NCI-H2196 (cell line): ENCODE measurements at regions not wholly inside any gene's neighbourhood (a gene's known extent, or its start where the extent isn't known, plus 50 kb on each side); places are given as distances from the start of the nearest gene placed in this dataset.
"Not testable (repeated sequence)": the region's sequence is repeated elsewhere in the genome, so short reads cannot be mapped to it uniquely, and the experiment has no call there.

Source experiments
- DNase-seq: peaks from one replicate; lab custom pipeline; 2025; ENCODE audit not compliant: unreplicated experiment; lab: John Stamatoyannopoulos, UW

GRCh38 chr3:177382944-177383343 lies 185.7 kb upstream of the TBL1XR1 start:
- DNase-seq, result no peak

GRCh38 chr3:177385186-177385585 lies 187.9 kb upstream of the TBL1XR1 start:
- no peak for DNase-seq

DNA sequence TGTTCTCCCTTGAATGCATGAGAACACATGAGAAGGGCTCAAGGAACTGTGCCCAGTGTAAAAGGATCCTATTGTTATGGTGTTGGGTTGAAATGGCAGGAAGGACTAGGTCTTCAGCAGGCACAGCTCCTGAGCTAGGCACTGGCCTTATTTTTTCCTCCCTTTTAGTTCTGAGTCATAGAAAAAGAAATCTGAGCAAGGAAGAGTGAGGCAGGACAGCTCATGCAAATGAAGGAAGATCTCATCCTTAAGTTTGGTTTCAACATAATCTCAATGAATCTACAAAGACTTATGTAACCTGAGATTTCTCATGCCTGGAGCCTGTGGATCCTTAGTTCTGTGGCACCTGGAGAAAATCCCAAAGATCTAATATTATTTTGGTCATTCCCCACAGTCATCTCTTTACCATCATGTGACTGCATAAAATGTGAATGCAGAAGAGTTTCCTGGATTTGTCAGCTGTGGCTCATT lies 188.6 kb upstream of the TBL1XR1 start:
- no peak for DNase-seq

DNA sequence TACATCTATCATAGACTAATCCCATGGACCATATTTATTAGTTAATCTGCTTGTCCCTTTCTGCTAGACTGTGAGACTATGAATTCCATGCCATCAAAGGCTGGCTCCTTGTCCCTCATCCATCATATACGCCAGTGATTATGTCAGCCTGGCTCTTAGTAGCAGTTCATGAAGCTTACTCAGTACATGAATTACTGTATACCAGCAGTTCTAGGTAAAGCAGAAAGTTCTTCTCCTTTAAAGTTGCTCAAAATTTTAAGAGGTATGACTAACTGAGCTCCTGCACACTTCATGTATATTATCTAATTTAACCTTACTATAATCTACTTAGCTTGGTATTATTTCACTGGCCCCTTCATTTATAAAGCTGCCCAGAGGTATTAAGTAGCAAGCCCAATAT lies 190.9 kb upstream of the TBL1XR1 start:
- no peak for DNase-seq

DNA sequence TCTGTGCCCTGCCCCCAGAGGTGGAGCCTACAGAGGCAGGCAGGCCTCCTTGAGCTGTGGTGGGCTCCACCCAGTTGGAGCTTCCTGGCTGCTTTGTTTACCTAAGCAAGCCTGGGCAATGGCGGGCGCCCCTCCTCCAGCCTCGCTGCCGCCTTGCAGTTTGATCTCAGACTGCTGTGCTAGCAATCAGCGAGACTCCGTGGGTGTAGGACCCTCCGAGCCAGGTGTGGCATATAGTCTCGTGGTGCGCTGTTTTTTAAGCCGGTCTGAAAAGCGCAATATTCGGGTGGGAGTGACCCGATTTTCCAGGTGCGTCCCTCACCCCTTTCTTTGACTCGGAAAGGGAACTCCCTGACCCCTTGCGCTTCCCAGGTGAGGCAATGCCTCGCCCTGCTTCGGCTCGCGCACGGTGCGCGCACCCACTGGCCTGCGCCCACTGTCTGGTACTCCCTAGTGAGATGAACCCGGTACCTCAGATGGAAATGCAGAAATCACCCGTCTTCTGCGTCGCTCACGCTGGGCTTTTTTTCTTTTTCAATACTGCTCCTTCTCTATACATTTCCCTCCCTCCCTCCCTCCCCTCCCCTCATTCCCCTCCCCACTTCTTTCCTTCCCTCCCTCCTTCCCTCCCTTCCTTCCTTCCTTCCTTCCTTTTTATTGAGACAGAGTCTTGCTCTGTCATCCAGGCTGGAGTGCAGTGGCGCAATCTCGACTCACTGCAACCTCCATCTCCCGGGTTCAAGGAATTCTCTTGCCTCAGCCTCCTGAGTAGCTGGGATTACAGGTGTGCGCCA lies 197.1 kb upstream of the TBL1XR1 start:
- not testable (repeated sequence) for DNase-seq

- no peak for DNase-seq
Observed at GRCh38 chr3:177396733-177397132, 199.5 kb upstream of the TBL1XR1 start.

DNA sequence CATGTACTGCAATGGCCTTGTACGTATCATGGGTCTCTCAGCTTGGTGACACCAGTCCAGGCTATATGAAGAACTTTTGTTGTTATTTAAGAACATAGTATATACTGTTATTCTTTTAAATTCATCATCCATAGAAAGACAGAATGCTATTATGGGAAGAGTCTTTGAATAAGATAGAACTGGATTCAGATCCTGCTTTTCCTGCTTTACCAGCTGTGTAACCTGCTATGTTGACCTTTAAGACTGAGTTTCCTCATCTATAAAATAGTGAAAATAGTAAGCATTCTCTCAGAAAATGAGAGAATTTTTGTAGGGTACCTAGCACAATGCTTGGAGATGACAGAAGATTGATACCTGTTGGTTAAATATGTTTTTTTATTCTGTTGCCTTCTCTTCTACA lies 204.1 kb upstream of the TBL1XR1 start:
- DNase-seq, result no peak

GRCh38 chr3:177402533-177402932 lies 205.3 kb upstream of the TBL1XR1 start:
- no peak for DNase-seq

GRCh38 chr3:177405191-177405672 lies 207.9 kb upstream of the TBL1XR1 start:
- DNase-seq, result no peak

- peak; percentile 92 for DNase-seq
Observed at GRCh38 chr3:177410730-177411129, 213.4 kb upstream of the TBL1XR1 start.

DNA sequence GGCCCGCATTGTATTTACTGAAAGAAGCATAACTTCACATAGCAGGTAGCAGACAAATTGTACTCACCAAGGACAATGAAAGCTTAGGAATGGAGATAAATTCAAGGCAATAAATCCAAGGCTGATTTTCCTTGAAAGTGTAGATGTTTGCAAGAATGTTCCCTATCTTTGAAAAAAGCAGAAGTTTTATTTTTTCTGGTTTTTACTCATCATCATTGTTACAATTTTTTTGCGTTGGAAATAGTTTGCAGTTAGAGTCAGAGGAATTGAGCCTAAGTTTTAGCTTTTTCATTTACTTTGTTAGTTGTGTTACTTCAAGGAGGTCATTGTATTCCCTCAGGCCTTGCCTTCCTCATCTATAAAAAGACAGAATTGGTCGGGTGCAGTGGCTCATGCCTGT lies 213.9 kb upstream of the TBL1XR1 start:
- no peak for DNase-seq

DNA sequence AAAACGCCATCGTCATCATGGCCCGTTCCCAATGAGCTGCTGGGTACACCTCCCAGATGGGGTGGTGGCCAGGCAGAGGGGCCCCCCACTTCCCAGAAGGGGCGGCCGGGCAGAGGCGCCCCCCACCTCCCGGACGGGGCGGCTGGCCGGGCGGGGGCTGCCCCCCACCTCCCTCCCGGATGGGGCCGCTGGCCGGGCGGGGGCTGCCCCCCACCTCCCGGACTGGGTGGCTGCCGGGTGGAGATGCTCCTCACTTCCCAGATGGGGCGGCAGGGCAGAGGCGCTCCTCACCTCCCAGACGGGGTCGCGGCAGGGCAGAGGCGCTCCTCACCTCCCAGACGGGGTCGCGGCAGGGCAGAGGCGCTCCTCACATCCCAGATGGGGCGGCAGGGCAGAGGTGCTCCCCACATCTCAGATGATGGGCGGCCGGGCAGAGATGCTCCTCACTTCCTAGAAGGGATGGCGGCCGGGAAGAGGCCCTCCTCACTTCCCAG lies 215.4 kb upstream of the TBL1XR1 start:
- not testable (repeated sequence) for DNase-seq

GRCh38 chr3:177414093-177414492 lies 216.8 kb upstream of the TBL1XR1 start:
- no peak for DNase-seq

GRCh38 chr3:177418787-177419186 lies 221.5 kb upstream of the TBL1XR1 start:
- no peak for DNase-seq

DNA sequence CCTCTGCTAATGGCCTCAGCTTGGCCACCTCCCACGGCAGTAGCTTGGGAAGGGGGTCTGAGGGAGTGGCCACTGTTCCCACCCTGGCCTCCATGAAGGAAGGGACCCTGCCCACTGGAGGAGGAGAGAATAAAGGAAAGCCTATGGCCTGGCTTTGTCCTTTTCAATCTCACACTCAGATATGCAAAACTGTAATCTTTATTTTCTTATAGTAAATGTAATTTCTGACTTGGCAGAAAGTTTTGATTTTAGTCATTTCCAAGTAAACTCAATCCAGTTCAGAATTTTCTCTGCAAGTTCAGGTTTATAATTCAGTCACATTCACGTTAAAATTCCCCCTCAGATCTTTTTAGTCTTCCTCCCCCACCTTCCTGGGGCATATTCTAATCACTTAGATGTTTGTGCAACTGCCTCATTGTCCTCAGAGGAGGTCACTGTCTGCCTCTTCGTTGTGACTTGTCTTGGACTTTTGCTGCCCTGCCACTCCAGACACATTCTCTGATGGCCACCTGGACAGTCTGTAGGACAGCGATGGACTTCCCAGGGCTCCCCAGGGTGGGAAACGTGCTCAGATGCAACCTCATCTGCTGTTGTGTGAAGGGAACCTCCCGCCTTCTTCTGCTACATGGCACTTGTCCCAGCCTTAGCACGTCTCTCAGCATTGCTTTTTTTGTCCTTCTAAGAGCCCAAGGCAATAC lies 222.8 kb upstream of the TBL1XR1 start:
- DNase-seq, result no peak

DNA sequence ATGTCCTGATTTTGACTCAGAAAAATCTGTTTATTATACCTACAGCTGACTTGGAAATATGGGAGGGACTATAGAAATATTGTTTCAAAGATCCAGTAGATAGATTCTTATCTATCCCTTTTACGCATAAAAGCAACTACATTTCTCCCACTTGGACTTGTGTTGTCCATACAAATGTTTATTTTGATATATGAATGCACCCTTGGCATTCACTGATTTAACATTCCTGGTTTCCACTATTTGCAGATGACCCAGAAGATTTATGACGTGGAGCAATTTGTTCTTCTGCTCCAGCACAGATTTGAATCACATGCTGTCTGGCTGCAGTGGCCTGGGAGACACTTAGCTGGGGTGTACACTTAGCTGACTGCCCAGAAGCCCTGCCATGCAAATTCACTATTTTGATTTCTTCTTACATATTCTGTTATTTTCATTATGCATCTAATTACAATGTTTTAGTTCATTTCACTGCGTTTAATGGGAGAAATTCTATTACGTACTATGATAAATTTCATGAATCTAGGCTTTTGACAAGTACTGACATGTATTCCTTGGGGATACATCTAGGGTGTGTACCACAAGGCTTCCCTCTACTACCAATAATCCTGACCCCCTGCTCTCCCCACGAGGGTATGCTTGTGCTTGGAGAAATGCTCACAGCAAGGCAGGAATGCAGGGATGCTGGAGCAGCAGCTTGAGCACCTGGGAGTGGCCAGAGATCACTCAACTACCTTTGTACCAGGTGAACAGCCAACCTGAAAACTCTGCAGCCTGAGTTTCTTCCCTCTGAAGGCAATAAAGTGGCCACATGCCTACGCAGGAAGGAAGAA lies 223.6 kb upstream of the TBL1XR1 start:
- DNase-seq, result no peak

DNA sequence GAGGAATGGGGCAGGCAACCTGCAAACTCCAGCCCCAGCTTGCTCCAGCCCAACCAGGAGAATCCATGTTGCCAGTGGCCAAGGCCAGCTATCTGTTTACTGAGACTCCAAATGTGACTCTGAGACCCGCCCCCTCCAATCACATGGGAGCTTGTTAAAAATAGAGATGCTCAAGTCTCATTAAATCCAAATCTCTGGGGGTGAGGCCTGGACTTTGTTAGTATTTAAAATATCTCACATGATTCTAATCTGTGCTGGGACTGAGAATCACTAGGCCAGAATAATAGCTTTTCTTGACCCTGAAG lies 224.2 kb upstream of the TBL1XR1 start:
- no peak for DNase-seq

DNA sequence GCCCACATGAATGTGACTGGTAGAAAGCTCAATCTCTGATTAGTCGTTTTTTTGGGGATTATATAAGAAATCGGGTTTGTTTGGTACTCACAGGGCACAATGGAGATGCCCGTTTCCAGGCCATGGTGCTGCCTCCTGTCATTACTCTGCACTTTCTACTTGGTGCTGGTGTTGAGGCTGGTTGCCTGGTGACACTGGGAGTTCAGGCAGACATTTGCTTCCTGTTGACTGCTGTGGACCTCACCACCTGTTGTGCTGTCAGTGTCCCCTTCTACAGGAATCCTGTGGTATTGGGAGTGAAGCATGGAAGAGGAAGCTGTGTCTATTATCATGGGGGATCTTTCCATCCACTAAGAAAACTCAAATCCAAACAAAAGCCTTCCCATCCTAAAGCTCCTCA lies 227.2 kb upstream of the TBL1XR1 start:
- no peak for DNase-seq

DNA sequence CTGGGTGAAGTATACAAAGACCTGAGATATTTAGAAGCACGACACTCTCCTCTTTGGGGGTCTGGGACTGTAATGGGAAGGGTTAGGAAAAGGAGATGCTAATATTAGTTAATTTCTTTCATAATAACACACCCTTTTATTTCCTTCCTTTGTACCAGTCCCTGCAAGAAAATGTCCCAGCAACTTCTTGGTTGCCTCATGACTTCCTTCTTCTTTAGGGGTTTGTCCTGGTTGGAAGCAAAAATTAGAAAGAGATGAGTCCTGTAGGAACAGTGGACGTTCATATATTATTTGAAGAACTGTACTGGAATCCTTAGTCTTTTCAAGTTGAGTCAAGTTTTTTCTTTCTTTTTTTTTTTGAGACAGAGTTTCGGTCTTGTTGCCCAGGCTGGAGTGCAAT lies 227.8 kb upstream of the TBL1XR1 start:
- no peak for DNase-seq

DNA sequence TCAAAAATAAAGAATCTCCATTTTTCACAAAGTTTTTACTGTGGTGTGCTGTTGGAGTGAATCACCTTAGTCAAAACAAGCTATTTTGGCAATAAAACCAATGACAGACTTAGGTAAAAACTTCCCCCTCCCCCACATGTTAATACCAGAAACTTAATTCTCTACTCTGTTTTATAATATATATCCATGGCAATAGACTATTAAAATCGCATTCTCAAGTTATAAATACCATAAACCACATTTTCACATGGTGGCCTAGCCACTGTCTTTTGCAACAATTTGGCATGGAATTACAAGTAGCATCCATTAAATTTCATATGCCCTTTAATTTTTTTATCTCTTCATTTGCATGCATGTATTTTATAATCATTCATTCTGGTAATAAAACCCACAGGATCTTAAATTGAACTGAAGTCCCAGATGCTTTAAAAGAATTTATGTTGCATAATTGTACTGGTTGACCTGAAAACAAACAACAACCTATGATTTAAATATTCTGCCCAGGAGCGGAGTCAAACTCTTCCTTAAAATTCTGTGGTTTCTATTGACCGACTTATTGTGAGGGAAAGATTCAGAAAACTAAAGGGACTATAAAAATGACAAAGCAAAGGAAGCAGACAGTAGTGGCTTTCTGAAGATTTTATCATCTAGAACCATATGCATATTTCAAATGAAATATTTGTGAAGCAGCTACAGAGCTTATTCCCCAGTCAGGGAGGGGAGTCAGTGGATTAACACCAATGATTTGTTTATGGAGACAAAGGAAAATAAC lies 229.0 kb upstream of the TBL1XR1 start:
- no peak for DNase-seq
